ENCODE measurements at regions not wholly inside any gene's neighbourhood (a gene's known extent, or its start where the extent isn't known, plus 50 kb on each side); places are given as distances from the start of the nearest gene placed in this dataset.

DNA sequence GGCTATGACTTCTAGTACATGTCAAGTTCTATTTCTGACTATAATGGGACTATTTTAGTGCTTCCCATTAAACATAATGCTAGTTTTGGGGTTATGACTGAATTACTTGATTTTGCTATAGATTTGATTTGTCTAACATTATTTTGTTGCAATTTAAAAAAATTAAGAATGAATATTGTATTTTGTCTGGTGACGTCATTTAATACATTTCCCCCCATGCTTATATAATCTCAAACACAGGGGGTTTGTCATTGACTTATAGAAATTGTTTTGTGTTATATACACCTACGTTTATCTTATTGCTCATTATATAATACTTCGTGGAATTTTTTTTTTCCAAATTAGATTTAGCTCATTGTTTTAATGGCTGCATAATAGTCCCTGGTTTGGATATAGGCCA is 270.3 kb upstream of the VLDLR start:
- H3K27ac ChIP-seq, result no peak overlapping the region
- TF ChIP-seq ZFX (IDR thresholded peaks at IDR 0.05; ENCODE audit: borderline replicate concordance) (no peak), CTCF (IDR thresholded peaks at IDR 0.05) (no peak)

DNA sequence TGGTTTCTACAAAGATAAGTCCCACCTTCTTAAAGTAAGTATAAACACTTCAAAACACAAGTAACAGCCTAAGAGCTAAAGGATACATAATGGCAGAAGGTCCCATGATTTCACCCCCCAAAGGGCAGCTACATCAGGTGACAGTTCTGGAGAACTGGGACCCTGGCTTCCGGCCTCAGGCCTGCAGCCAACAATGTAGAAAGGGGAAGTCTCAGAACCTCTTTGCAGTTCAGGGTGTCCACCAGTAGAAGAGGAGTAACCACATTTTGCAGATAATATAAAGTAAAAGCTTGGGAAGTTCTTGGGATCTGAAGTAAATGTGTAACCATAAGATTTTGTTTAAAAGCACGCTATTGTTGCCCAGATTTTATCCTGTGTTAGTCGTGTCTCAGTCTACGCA is 267.4 kb upstream of the VLDLR start:
- H3K27ac ChIP-seq, result no peak overlapping the region
- TF ChIP-seq CTCF (IDR thresholded peaks at IDR 0.05), result no peak
- TF ChIP-seq ZFX (IDR thresholded peaks at IDR 0.05; ENCODE audit: borderline replicate concordance), result no peak

GRCh38 chr9:2354856-2355696 is 266.5 kb upstream of the VLDLR start:
- no peak for TF ChIP-seq ZFX (IDR thresholded peaks at IDR 0.05; ENCODE audit: borderline replicate concordance)
- TF ChIP-seq CTCF (IDR thresholded peaks at IDR 0.05), result no peak
- H3K27ac ChIP-seq, result no peak overlapping the region

DNA sequence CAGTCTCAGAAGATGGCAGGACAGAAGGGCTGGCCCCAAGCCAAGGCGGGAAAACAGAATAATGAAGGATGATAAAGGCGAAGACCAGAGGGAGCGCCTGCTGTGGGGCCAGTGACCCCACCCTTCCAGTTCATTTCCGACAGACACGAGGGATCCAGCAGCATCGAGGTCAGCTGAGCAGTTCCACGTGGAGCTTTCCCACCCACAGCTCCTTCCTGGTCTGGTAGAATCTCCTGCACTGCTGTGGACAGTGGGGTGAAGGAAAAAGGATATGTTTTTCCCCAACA is 265.9 kb upstream of the VLDLR start:
- no peak for TF ChIP-seq CTCF (IDR thresholded peaks at IDR 0.05)
- TF ChIP-seq ZFX (IDR thresholded peaks at IDR 0.05; ENCODE audit: borderline replicate concordance), result no peak

DNA sequence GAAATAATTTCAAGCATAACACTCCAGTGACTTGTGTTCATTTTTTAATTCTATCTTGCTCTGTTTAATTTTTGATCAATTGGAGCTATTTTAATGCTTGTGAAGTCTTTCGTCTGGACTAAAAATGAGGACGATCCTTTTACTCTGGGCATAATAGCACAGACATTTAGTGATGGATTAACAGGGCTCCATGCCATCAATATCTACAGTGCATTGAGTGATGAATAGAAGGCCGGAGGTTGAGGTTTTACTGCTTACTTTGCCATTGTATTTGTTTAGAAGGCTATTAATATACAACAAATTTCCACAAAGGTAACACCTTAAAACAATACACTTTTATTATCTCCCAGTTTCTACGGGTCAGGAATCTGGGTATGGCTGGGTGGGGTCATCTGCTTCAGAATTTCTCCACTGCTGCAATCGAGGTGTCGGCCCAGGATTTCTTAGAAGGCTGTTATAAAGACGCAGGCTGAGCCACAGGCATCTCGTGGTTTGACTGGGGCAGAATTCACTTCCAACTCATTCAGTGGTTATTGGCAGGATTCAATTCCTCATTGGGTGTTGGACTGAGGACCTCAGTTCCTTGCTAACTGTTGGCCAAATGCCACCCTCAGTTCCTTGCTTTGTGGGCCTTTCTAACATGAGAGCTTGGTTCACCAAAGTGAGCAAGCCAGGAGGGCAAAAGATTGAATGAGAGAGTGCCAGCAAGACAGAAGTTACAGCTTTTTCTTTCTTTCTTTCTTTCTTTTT is 265.4 kb upstream of the VLDLR start:
- TF ChIP-seq ZFX (IDR thresholded peaks at IDR 0.05; ENCODE audit: borderline replicate concordance) (no peak), CTCF (IDR thresholded peaks at IDR 0.05) (no peak)
- H3K27ac ChIP-seq, result no peak overlapping the region

More for the DNA sequence above, 265.9 kb upstream of the VLDLR start:
- H3K27ac ChIP-seq, result no peak overlapping the region

GRCh38 chr9:2359891-2360471 is 261.6 kb upstream of the VLDLR start:
- TF ChIP-seq CTCF (IDR thresholded peaks at IDR 0.05) (no peak), ZFX (IDR thresholded peaks at IDR 0.05; ENCODE audit: borderline replicate concordance) (no peak)
- H3K27ac ChIP-seq, result no peak overlapping the region

DNA sequence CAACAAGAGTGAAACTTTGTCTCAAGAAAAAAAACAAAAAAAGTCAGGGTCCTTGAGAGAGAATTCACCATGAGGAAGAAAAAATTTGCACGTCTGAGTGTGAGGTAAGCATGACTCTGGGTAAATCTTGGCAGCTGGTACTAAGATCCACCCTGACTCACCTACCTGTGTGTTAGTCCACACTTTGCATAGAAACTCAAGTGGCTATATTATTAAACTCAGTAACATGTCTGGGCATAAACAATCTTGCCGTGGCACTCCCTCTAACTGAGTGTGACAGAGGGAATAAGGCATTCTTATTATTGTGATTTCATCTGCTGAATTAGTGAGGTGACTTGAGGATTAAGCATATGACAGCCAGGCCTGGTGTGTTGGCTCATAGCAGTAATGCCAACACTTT is 259.4 kb upstream of the VLDLR start:
- TF ChIP-seq ZFX (IDR thresholded peaks at IDR 0.05; ENCODE audit: borderline replicate concordance) (no peak), CTCF (IDR thresholded peaks at IDR 0.05) (no peak)

More for the DNA sequence above, 259.4 kb upstream of the VLDLR start:
- H3K27ac ChIP-seq, result no peak overlapping the region

Data from 22Rv1 (cell line).